Duodenal mucosa (tissue), 2 donors: ENCODE measurements at regions not wholly inside any gene's neighbourhood (a gene's known extent, or its start where the extent isn't known, plus 50 kb on each side); places are given as distances from the start of the nearest gene placed in this dataset.
A peak's percentile ranks its signal among the peaks of the same experiment; 100 is the strongest.

ENCODE experiments used
- H3K27ac ChIP-seq: one replicate; pipeline ENCODE4 v1.7.0; 2013; ENCODE audit warnings: low read depth, low read length
- H3K27me3 ChIP-seq, 2 donors: one replicate each; pipeline ENCODE4 v1.7.0; 2013; ENCODE audit warnings: low read length in 2 of 2, control low read depth in 1 of 2; ENCODE audit not compliant: insufficient read depth in 2 of 2, control insufficient read depth in 1 of 2
- H3K36me3 ChIP-seq, 2 donors: one replicate each; pipeline ENCODE4 v1.7.0; 2013; ENCODE audit warnings: low read length in 2 of 2, control low read depth in 1 of 2; ENCODE audit not compliant: insufficient read depth in 2 of 2, control insufficient read depth in 1 of 2
- H3K4me1 ChIP-seq, 2 donors: one replicate each; pipeline ENCODE4 v1.7.0; 2013; ENCODE audit warnings: low read length in 2 of 2, control low read depth in 1 of 2; ENCODE audit not compliant: insufficient read depth in 2 of 2, control insufficient read depth in 1 of 2
- H3K4me3 ChIP-seq, 2 donors: one replicate each; pipeline ENCODE4 v1.7.0; 2013; ENCODE audit warnings: low read length in 2 of 2, low read depth in 1 of 2
- H3K9ac ChIP-seq, 2 donors: one replicate each; pipeline ENCODE4 v1.7.0; 2013; ENCODE audit warnings: low read length in 2 of 2, low read depth in 1 of 2
- H3K9me3 ChIP-seq, 2 donors: one replicate each; pipeline ENCODE4 v1.7.0; 2013; ENCODE audit warnings: low read length in 2 of 2, control low read depth in 1 of 2; ENCODE audit not compliant: control insufficient read depth in 1 of 2

GRCh38 chr21:18460979-18461378 lies 57.4 kb upstream of the TMPRSS15 start:
- Histone ChIP-seq H3K36me3 (no peaks in the 10 kb centered on the region), H3K27me3 (no peaks in the 10 kb centered on the region), H3K4me3 (no peak overlapping the region), H3K9me3 (no peaks in the 10 kb centered on the region), H3K27ac (no peak overlapping the region), H3K9ac (no peak overlapping the region), H3K4me1 (no peaks in the 10 kb centered on the region)

- Histone ChIP-seq H3K9me3 (no peaks in the 10 kb centered on the region), H3K36me3 (no peaks in the 10 kb centered on the region), H3K9ac (no peak overlapping the region), H3K4me1 (no peaks in the 10 kb centered on the region), H3K27me3 (no peaks in the 10 kb centered on the region), H3K4me3 (no peak overlapping the region), H3K27ac (no peak overlapping the region)
Measured at GRCh38 chr21:18461743-18462142, 58.2 kb upstream of the TMPRSS15 start.

- Histone ChIP-seq H3K36me3 (no peaks in the 10 kb centered on the region), H3K27me3 (no peaks in the 10 kb centered on the region), H3K4me3 (no peak overlapping the region), H3K9me3 (no peaks in the 10 kb centered on the region), H3K9ac (no peak overlapping the region), H3K27ac (no peak overlapping the region), H3K4me1 (peaks cover 0 to 4% of the 10 kb centered on the region in 2 donors)
Measured at GRCh38 chr21:18467715-18468114, 64.1 kb upstream of the TMPRSS15 start.

GRCh38 chr21:18468790-18469189 lies 65.2 kb upstream of the TMPRSS15 start:
- H3K27ac ChIP-seq, result no peak overlapping the region

GRCh38 chr21:18476639-18477038 lies 73.1 kb upstream of the TMPRSS15 start:
- no peaks in the 10 kb centered on the region for H3K27me3 ChIP-seq
- H3K36me3 ChIP-seq, result no peaks in the 10 kb centered on the region
- no peaks in the 10 kb centered on the region for H3K9me3 ChIP-seq
- no peak overlapping the region for H3K9ac ChIP-seq
- peaks cover 10 to 31% of the 10 kb centered on the region in 2 donors for H3K4me1 ChIP-seq
- no peak overlapping the region for H3K4me3 ChIP-seq
- no peak overlapping the region for H3K27ac ChIP-seq

More at GRCh38 chr21:18468790-18469189, 65.2 kb upstream of the TMPRSS15 start:
- peak overlapping the region in 1 of 2 donors; percentile 43 for H3K9ac ChIP-seq
- H3K9me3 ChIP-seq, result no peaks in the 10 kb centered on the region
- H3K4me3 ChIP-seq, result peak overlapping the region; percentile 50 to 53
- peaks cover 0 to 4% of the 10 kb centered on the region in 2 donors for H3K4me1 ChIP-seq
- H3K27me3 ChIP-seq, result no peaks in the 10 kb centered on the region
- no peaks in the 10 kb centered on the region for H3K36me3 ChIP-seq

- Histone ChIP-seq H3K9me3 (no peaks in the 10 kb centered on the region), H3K27ac (no peak overlapping the region)
Measured at GRCh38 chr21:18477043-18477442, 73.5 kb upstream of the TMPRSS15 start.

GRCh38 chr21:18478513-18478912 lies 74.9 kb upstream of the TMPRSS15 start:
- Histone ChIP-seq H3K9ac (no peak overlapping the region), H3K9me3 (no peaks in the 10 kb centered on the region), H3K27ac (no peak overlapping the region), H3K27me3 (no peaks in the 10 kb centered on the region), H3K36me3 (no peaks in the 10 kb centered on the region), H3K4me1 (peaks cover 10 to 35% of the 10 kb centered on the region in 2 donors), H3K4me3 (no peak overlapping the region)

More at GRCh38 chr21:18477043-18477442, 73.5 kb upstream of the TMPRSS15 start:
- Histone ChIP-seq H3K9ac (no peak overlapping the region), H3K27me3 (no peaks in the 10 kb centered on the region), H3K36me3 (no peaks in the 10 kb centered on the region), H3K4me3 (peak overlapping the region in 1 of 2 donors; percentile 8), H3K4me1 (peaks cover 10 to 31% of the 10 kb centered on the region in 2 donors)

GRCh38 chr21:18488252-18488651 lies 84.7 kb upstream of the TMPRSS15 start:
- H3K9me3 ChIP-seq, result no peaks in the 10 kb centered on the region
- H3K9ac ChIP-seq, result no peak overlapping the region
- no peaks in the 10 kb centered on the region for H3K27me3 ChIP-seq
- no peak overlapping the region for H3K4me3 ChIP-seq
- H3K27ac ChIP-seq, result no peak overlapping the region
- peaks cover 0 to 8% of the 10 kb centered on the region in 2 donors for H3K4me1 ChIP-seq
- H3K36me3 ChIP-seq, result no peaks in the 10 kb centered on the region

- no peak overlapping the region for H3K9ac ChIP-seq
- no peak overlapping the region for H3K4me3 ChIP-seq
- no peaks in the 10 kb centered on the region for H3K27me3 ChIP-seq
- no peaks in the 10 kb centered on the region for H3K9me3 ChIP-seq
- H3K36me3 ChIP-seq, result no peaks in the 10 kb centered on the region
- no peak overlapping the region for H3K27ac ChIP-seq
- H3K4me1 ChIP-seq, result no peaks in the 10 kb centered on the region
Measured at GRCh38 chr21:18493422-18493821, 89.8 kb upstream of the TMPRSS15 start.

GRCh38 chr21:18495523-18495922 lies 91.9 kb upstream of the TMPRSS15 start:
- Histone ChIP-seq H3K27me3 (no peaks in the 10 kb centered on the region), H3K9ac (no peak overlapping the region), H3K4me1 (no peaks in the 10 kb centered on the region), H3K4me3 (no peak overlapping the region), H3K27ac (no peak overlapping the region), H3K36me3 (no peaks in the 10 kb centered on the region), H3K9me3 (no peaks in the 10 kb centered on the region)

- H3K4me1 ChIP-seq, result no peaks in the 10 kb centered on the region
Measured at GRCh38 chr21:18498431-18498830, 94.8 kb upstream of the TMPRSS15 start.

More at GRCh38 chr21:18498431-18498830, 94.8 kb upstream of the TMPRSS15 start:
- Histone ChIP-seq H3K36me3 (no peaks in the 10 kb centered on the region), H3K9me3 (no peaks in the 10 kb centered on the region), H3K9ac (no peak overlapping the region), H3K27me3 (no peaks in the 10 kb centered on the region), H3K4me3 (no peak overlapping the region), H3K27ac (no peak overlapping the region)
